Hepatocyte (in vitro differentiated cells): ENCODE measurements at regions not wholly inside any gene's neighbourhood (a gene's known extent, or its start where the extent isn't known, plus 50 kb on each side); places are given as distances from the start of the nearest gene placed in this dataset.

Experiments
- DNase-seq: peaks from one replicate; pipeline ENCODE4 v3.0.0-alpha.2; 2016; ENCODE audit warnings: low spot score
- H2AFZ ChIP-seq: fragments of 200-600 bp; sonication (generic); 2 replicates; pipeline ENCODE4 v1.6.0; 2016; ENCODE audit warnings: antibody characterized with exemption, mild to moderate bottlenecking
- H3K27ac ChIP-seq: fragments of 200-600 bp; sonication (generic); 2 replicates; pipeline ENCODE4 v1.5.1; 2016; ENCODE audit warnings: mild to moderate bottlenecking
- H3K27me3 ChIP-seq: fragments of 200-600 bp; sonication (generic); 2 replicates; pipeline ENCODE4 v1.6.1; 2016
- H3K36me3 ChIP-seq: fragments of 200-600 bp; sonication (generic); replicated peaks from 2 replicates; pipeline ENCODE4 v1.5.1; 2016; ENCODE audit warnings: low read depth; ENCODE audit not compliant: insufficient read depth
- H3K4me1 ChIP-seq: fragments of 200-600 bp; sonication (generic); 2 replicates; pipeline ENCODE4 v1.5.1; 2016; ENCODE audit warnings: mild to moderate bottlenecking, moderate library complexity; ENCODE audit not compliant: insufficient read depth
- H3K4me2 ChIP-seq: fragments of 200-600 bp; sonication (generic); 2 replicates; pipeline ENCODE4 v1.6.0; 2016
- H3K4me3 ChIP-seq: fragments of 200-600 bp; sonication (generic); 2 replicates; pipeline ENCODE4 v1.5.1; 2016; ENCODE audit warnings: mild to moderate bottlenecking
- H3K79me2 ChIP-seq: fragments of 200-600 bp; sonication (generic); 2 replicates; pipeline ENCODE4 v1.6.0; 2017; ENCODE audit warnings: mild to moderate bottlenecking
- H3K9me2 ChIP-seq: fragments of 200-600 bp; sonication (generic); replicated peaks from 2 replicates; pipeline ENCODE4 v1.6.0; 2017; ENCODE audit warnings: mild to moderate bottlenecking; ENCODE audit not compliant: insufficient read depth
- H3K9me3 ChIP-seq: fragments of 200-600 bp; sonication (generic); 2 replicates; pipeline ENCODE4 v1.5.1; 2016; ENCODE audit warnings: low read depth, mild to moderate bottlenecking
- H4K20me1 ChIP-seq: fragments of 200-600 bp; sonication (generic); 2 replicates; pipeline ENCODE4 v1.6.0; 2016; ENCODE audit warnings: mild to moderate bottlenecking; ENCODE audit not compliant: insufficient read depth, poor library complexity, severe bottlenecking
- EZH2 ChIP-seq: fragments of 200-600 bp; sonication (generic); IDR thresholded peaks from 2 replicates; pipeline ENCODE4 v1.6.1; 2016; ENCODE audit warnings: antibody characterized with exemption, mild to moderate bottlenecking, borderline replicate concordance
- EZH2phosphoT487 ChIP-seq: fragments of 200-600 bp; sonication (generic); IDR thresholded peaks from one replicate; pipeline ENCODE4 v1.6.1; 2018; ENCODE audit warnings: antibody characterized with exemption, mild to moderate bottlenecking, low read depth, moderate library complexity; ENCODE audit not compliant: unreplicated experiment, severe bottlenecking
- WGBS: methylation state at CpG from one replicate; pipeline ENCODE4 v1.1.6; 2016; ENCODE audit warnings: low lambda C conversion rate; ENCODE audit errors: missing lambda C conversion rate; 5-methylcytosine and 5-hydroxymethylcytosine counted together
- TF ChIP-seq, protein P1 (sequence below): fragments of 200-600 bp; sonication (generic); IDR thresholded peaks from 2 replicates; pipeline ENCODE4 v1.5.1; 2016; ENCODE audit warnings: antibody characterized with exemption, mild to moderate bottlenecking; ENCODE audit not compliant: poor library complexity

DNA sequence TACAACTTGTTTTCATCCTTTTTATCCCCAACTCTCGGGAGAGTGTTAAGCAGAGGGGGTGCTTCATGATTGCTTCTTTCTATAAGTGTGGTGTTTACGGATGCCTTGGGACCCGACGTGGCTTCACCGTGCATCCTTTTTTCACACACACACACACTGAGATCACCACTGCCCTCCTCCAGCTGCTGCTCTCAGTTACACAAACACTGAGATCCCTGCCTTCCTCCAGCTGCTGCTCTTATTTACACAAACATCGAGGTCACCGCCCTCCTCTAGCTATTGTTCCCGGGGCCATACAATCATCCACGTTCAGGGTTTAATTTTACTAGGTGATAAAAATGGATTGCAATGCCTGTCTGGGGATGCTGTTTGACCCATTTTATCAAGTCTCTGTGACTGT, 155.4 kb upstream of the FAM9B start:
- DNase-seq = no peak
- no peaks in the 10 kb centered on the region for H3K79me2 ChIP-seq
- 59% methylated on average over 9 of the region's 9 CpGs for WGBS

DNA sequence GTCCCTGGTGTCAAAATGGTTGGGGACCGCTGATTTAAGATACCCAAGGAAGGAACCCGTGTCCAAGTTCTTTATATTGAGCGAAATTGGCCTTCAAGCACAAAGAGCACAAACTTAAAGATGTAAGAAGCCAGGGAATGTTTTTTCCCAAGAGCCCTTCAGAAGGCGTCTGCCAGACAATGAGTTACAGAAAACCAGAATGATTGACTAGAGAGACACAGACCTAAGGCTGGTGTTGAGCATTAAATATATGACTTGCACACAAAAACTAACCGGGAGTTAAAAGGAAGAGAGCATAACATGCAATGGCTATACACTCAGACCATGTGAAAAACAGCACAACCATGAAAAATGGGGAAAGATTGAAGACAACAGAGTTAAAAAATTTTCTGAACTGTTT, 157.5 kb upstream of the FAM9B start:
- WGBS = 67% methylated on average over 5 of the region's 5 CpGs
- no peaks in the 10 kb centered on the region for H3K79me2 ChIP-seq
- TF ChIP-seq EZH2 (no peak), EZH2phosphoT487 (no peak)
- TF ChIP-seq, protein P1, sequence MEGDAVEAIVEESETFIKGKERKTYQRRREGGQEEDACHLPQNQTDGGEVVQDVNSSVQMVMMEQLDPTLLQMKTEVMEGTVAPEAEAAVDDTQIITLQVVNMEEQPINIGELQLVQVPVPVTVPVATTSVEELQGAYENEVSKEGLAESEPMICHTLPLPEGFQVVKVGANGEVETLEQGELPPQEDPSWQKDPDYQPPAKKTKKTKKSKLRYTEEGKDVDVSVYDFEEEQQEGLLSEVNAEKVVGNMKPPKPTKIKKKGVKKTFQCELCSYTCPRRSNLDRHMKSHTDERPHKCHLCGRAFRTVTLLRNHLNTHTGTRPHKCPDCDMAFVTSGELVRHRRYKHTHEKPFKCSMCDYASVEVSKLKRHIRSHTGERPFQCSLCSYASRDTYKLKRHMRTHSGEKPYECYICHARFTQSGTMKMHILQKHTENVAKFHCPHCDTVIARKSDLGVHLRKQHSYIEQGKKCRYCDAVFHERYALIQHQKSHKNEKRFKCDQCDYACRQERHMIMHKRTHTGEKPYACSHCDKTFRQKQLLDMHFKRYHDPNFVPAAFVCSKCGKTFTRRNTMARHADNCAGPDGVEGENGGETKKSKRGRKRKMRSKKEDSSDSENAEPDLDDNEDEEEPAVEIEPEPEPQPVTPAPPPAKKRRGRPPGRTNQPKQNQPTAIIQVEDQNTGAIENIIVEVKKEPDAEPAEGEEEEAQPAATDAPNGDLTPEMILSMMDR = no peak
- no peaks in the 10 kb centered on the region for H3K36me3 ChIP-seq
- H4K20me1 ChIP-seq = no peaks in the 10 kb centered on the region
- H3K4me2 ChIP-seq = no peak overlapping the region
- H3K27ac ChIP-seq = no peak overlapping the region
- H3K4me1 ChIP-seq = no peaks in the 10 kb centered on the region
- H3K27me3 ChIP-seq = no peaks in the 10 kb centered on the region
- H3K4me3 ChIP-seq = no peak overlapping the region
- DNase-seq = no peak
- no peaks in the 10 kb centered on the region for H3K9me3 ChIP-seq
- H3K9me2 ChIP-seq = no peaks in the 10 kb centered on the region
- H2AFZ ChIP-seq = no peak overlapping the region

More for the DNA sequence above, 155.4 kb upstream of the FAM9B start:
- no peaks in the 10 kb centered on the region for H3K36me3 ChIP-seq
- H3K4me2 ChIP-seq = no peak overlapping the region
- H3K4me3 ChIP-seq = no peak overlapping the region
- no peaks in the 10 kb centered on the region for H4K20me1 ChIP-seq
- H3K4me1 ChIP-seq = no peaks in the 10 kb centered on the region
- H2AFZ ChIP-seq = no peak overlapping the region
- H3K27me3 ChIP-seq = no peaks in the 10 kb centered on the region
- no peak overlapping the region for H3K27ac ChIP-seq
- no peaks in the 10 kb centered on the region for H3K9me3 ChIP-seq
- H3K9me2 ChIP-seq = no peaks in the 10 kb centered on the region
- TF ChIP-seq EZH2 (no peak), EZH2phosphoT487 (no peak)
- TF ChIP-seq, protein P1 = no peak

DNA sequence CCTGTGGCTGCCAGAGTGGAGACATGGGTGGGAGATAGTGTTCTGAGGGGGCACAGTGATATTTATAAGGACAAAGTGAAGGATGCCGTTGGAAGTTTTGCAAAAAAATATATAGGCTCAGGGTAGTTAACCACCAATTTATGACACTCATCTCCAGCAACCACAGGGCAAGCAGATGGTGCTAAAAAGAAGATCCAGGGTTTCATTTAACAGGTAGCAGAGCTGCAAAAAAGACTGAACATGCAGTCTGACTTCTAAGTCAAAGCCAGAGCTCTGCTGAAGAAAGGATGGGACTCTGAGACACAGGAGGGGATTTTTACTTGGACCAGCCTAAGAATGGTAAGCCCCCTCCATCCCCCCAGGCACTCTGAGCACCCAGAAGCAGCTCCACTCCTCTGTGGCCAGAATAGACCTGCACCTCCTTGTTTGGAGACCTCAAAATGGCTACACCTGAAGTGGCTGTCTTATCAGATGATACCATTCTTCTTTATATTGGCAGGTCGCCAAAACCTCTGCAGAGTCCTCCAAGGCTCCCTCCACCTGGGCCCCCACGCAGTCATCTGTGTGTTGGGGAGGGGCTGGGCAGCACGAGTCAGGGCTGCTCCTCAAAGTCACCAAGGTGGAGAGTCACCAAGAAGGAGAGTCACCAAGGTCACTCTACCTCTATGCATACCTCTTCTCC, 161.4 kb upstream of the FAM9B start:
- 63% methylated on average over 4 of the region's 4 CpGs for WGBS

More for the DNA sequence above, 161.4 kb upstream of the FAM9B start:
- peak; percentile 11 for DNase-seq
- no peak overlapping the region for H3K27ac ChIP-seq
- H2AFZ ChIP-seq = no peak overlapping the region
- no peaks in the 10 kb centered on the region for H3K36me3 ChIP-seq
- no peaks in the 10 kb centered on the region for H4K20me1 ChIP-seq
- H3K4me3 ChIP-seq = no peak overlapping the region
- TF ChIP-seq EZH2 = no peak
- TF ChIP-seq EZH2phosphoT487 = no peak
- TF ChIP-seq, protein P1 = no peak
- H3K4me1 ChIP-seq = no peaks in the 10 kb centered on the region
- no peaks in the 10 kb centered on the region for H3K9me3 ChIP-seq
- no peaks in the 10 kb centered on the region for H3K79me2 ChIP-seq
- no peaks in the 10 kb centered on the region for H3K27me3 ChIP-seq
- no peak overlapping the region for H3K4me2 ChIP-seq
- H3K9me2 ChIP-seq = no peaks in the 10 kb centered on the region
